ENCODE measurements at regions not wholly inside any gene's neighbourhood (a gene's known extent, or its start where the extent isn't known, plus 50 kb on each side); places are given as distances from the start of the nearest gene placed in this dataset.

GRCh38 chr5:57627661-57628060, 145.1 kb upstream of the ACTBL2 start:
- no peak overlapping the region for H3K27ac ChIP-seq
- TF ChIP-seq CTCF (conservative IDR thresholded peaks at IDR 0.05) (no peak), ZFX (IDR thresholded peaks at IDR 0.05) (no peak)

GRCh38 chr5:57626703-57627102, 144.1 kb upstream of the ACTBL2 start:
- no peak overlapping the region for H3K27ac ChIP-seq
- TF ChIP-seq CTCF (conservative IDR thresholded peaks at IDR 0.05) (no peak), ZFX (IDR thresholded peaks at IDR 0.05) (no peak)

GRCh38 chr5:57621624-57622023, 139.0 kb upstream of the ACTBL2 start:
- TF ChIP-seq CTCF (conservative IDR thresholded peaks at IDR 0.05) (no peak), ZFX (IDR thresholded peaks at IDR 0.05) (no peak)
- no peak overlapping the region for H3K27ac ChIP-seq

- TF ChIP-seq ZFX (IDR thresholded peaks at IDR 0.05) (no peak), CTCF (conservative IDR thresholded peaks at IDR 0.05) (no peak)
Measured at GRCh38 chr5:57618767-57619381, 136.3 kb upstream of the ACTBL2 start.

GRCh38 chr5:57613741-57614140, 131.1 kb upstream of the ACTBL2 start:
- TF ChIP-seq CTCF (conservative IDR thresholded peaks at IDR 0.05) (no peak), ZFX (IDR thresholded peaks at IDR 0.05) (no peak)
- H3K27ac ChIP-seq: no peak overlapping the region

More at GRCh38 chr5:57618767-57619381, 136.3 kb upstream of the ACTBL2 start:
- H3K27ac ChIP-seq: no peak overlapping the region

- TF ChIP-seq ZFX (IDR thresholded peaks at IDR 0.05) (no peak), CTCF (conservative IDR thresholded peaks at IDR 0.05) (no peak)
Measured at GRCh38 chr5:57611177-57611576, 128.6 kb upstream of the ACTBL2 start.

GRCh38 chr5:57608542-57608941, 125.9 kb upstream of the ACTBL2 start:
- no peak for TF ChIP-seq ZFX (IDR thresholded peaks at IDR 0.05)
- TF ChIP-seq CTCF (conservative IDR thresholded peaks at IDR 0.05): no peak
- H3K27ac ChIP-seq: no peak overlapping the region

More at GRCh38 chr5:57611177-57611576, 128.6 kb upstream of the ACTBL2 start:
- H3K27ac ChIP-seq: no peak overlapping the region
